HG03469 (cell line): ENCODE measurements at regions not wholly inside any gene's neighbourhood (a gene's known extent, or its start where the extent isn't known, plus 50 kb on each side); places are given as distances from the start of the nearest gene placed in this dataset.

ENCODE experiments used
- ATAC-seq: cut with Tn5 transposase; IDR thresholded peaks from one replicate; pipeline ENCODE4 v1.9.1; 2021; ENCODE audit warnings: mild to moderate bottlenecking, moderate library complexity, moderate number of reproducible peaks; ENCODE audit not compliant: unreplicated experiment

- ATAC-seq: no peak
These were observed 417.9 kb upstream of the C9orf72 start for GRCh38 chr9:27991221-27991620.

GRCh38 chr9:28001096-28001495 is 427.8 kb upstream of the C9orf72 start:
- no peak for ATAC-seq

GRCh38 chr9:28004900-28005299 is 431.6 kb upstream of the C9orf72 start:
- ATAC-seq: no peak

GRCh38 chr9:28005779-28006178 is 432.5 kb upstream of the C9orf72 start:
- ATAC-seq: no peak

GRCh38 chr9:28007097-28007817 is 434.0 kb upstream of the C9orf72 start:
- ATAC-seq: no peak

GRCh38 chr9:28014212-28014611 is 440.9 kb upstream of the C9orf72 start:
- no peak for ATAC-seq

GRCh38 chr9:28024676-28025075 is 451.4 kb upstream of the C9orf72 start:
- ATAC-seq: no peak

GRCh38 chr9:28025186-28025585 is 451.9 kb upstream of the C9orf72 start:
- ATAC-seq: no peak

- ATAC-seq: no peak
These were observed 458.4 kb upstream of the C9orf72 start for GRCh38 chr9:28031521-28032267.

- ATAC-seq: no peak
These were observed 458.9 kb upstream of the C9orf72 start for GRCh38 chr9:28032268-28032590.

- ATAC-seq: no peak
These were observed 461.0 kb upstream of the C9orf72 start for GRCh38 chr9:28034242-28034641.

- ATAC-seq: no peak
These were observed 464.7 kb upstream of the C9orf72 start for GRCh38 chr9:28037968-28038367.

- no peak for ATAC-seq
These were observed 471.8 kb upstream of the C9orf72 start for GRCh38 chr9:28045051-28045450.

- ATAC-seq: no peak
These were observed 476.8 kb upstream of the C9orf72 start for GRCh38 chr9:28050046-28050445.

GRCh38 chr9:28050941-28051340 is 477.7 kb upstream of the C9orf72 start:
- ATAC-seq: no peak

GRCh38 chr9:28051559-28052503 is 478.6 kb upstream of the C9orf72 start:
- no peak for ATAC-seq

GRCh38 chr9:28053096-28053777 is 480.0 kb upstream of the C9orf72 start:
- no peak for ATAC-seq

GRCh38 chr9:28056006-28056405 is 482.7 kb upstream of the C9orf72 start:
- ATAC-seq: no peak

- ATAC-seq: no peak
These were observed 483.2 kb upstream of the C9orf72 start for GRCh38 chr9:28056466-28056865.

GRCh38 chr9:28059192-28059591 is 485.9 kb upstream of the C9orf72 start:
- ATAC-seq: no peak
